H1 (cell line): ENCODE measurements at regions not wholly inside any gene's neighbourhood (a gene's known extent, or its start where the extent isn't known, plus 50 kb on each side); places are given as distances from the start of the nearest gene placed in this dataset.

Experiments used
- CTCF ChIA-PET: fragments of 300-600 bp; sonication (Branson Sonifier 250); formaldehyde crosslinking; loops from one replicate; lab custom pipeline; 2021; ENCODE audit not compliant: partially characterized antibody; lab: Charles Lee
- POLR2A ChIA-PET: fragments of 300-600 bp; sonication (Branson Sonifier 250); formaldehyde crosslinking; loops from one replicate; lab custom pipeline; 2021; ENCODE audit warnings: inconsistent platforms; ENCODE audit not compliant: partially characterized antibody; lab: Charles Lee
- DNase-seq, 2 experiments: peaks; one replicate each; pipeline versions ENCODE4 v3.0.0 to v3.0.0-alpha.2; 2010 to 2022; ENCODE audit warnings: low spot score in 2 of 2, low read depth in 1 of 2, mixed read lengths in 1 of 2
- FAIRE-seq: peaks from 2 replicates; lab custom pipeline; 2011; peaks lifted over from hg19 to GRCh38; lab: Jason Lieb, UNC
- H2AFZ ChIP-seq: 2 replicates; pipeline ENCODE4 v1.8.1; 2012; ENCODE audit warnings: low read length, inconsistent platforms
- H2AK5ac ChIP-seq: 2 replicates; pipeline ENCODE4 v1.6.1; 2013; ENCODE audit warnings: low read depth, low read length
- H2BK120ac ChIP-seq: replicated peaks from 2 replicates; pipeline ENCODE3; 2013; ENCODE audit warnings: low read depth, low read length, inconsistent platforms
- H2BK12ac ChIP-seq: 2 replicates; pipeline ENCODE4 v1.6.1; 2013; ENCODE audit warnings: low read depth, low read length
- H2BK15ac ChIP-seq: 2 replicates; pipeline ENCODE4 v1.6.1; 2013; ENCODE audit warnings: low read length
- H2BK20ac ChIP-seq: 2 replicates; pipeline ENCODE4 v1.6.1; 2013; ENCODE audit warnings: low read length
- H2BK5ac ChIP-seq: 2 replicates; pipeline ENCODE4 v1.6.1; 2013; ENCODE audit warnings: low read depth, low read length
- H3K14ac ChIP-seq: 2 replicates; pipeline ENCODE4 v1.6.1; 2013; ENCODE audit warnings: inconsistent platforms; ENCODE audit not compliant: insufficient read length
- H3K18ac ChIP-seq: 2 replicates; pipeline ENCODE4 v1.6.1; 2013; ENCODE audit warnings: low read length; ENCODE audit errors: extremely low read depth
- H3K23ac ChIP-seq: 2 replicates; pipeline ENCODE4 v1.6.1; 2013; ENCODE audit warnings: inconsistent platforms; ENCODE audit not compliant: insufficient read length
- H3K23me2 ChIP-seq: 2 replicates; pipeline ENCODE4 v1.6.1; 2013; ENCODE audit warnings: low read depth, low read length
- H3K27ac ChIP-seq: 2 replicates; pipeline ENCODE4 v1.6.1; 2011; ENCODE audit warnings: low read depth, low read length, inconsistent platforms
- H3K27me3 ChIP-seq, 4 experiments: replicated peaks in 1 of 4; 1 replicate in 1 of 4; 2 replicates in 3 of 4; pipeline versions ENCODE4 v1.6.1 to v1.8.1; 2011 to 2013; ENCODE audit warnings: low read length in 3 of 4, mild to moderate bottlenecking in 3 of 4, inconsistent platforms in 2 of 4, mixed read lengths in 2 of 4, moderate library complexity in 1 of 4; ENCODE audit not compliant: control insufficient read depth in 3 of 4, insufficient read depth in 3 of 4; ENCODE audit errors: extremely low read depth in 1 of 4
- H3K36me3 ChIP-seq, 4 experiments: 2 replicates each; pipeline versions ENCODE4 v1.6.1 to v1.8.1; 2011 to 2013; ENCODE audit warnings: mild to moderate bottlenecking in 4 of 4, low read length in 3 of 4, moderate library complexity in 2 of 4, control low read depth in 1 of 4, inconsistent platforms in 1 of 4; ENCODE audit not compliant: insufficient read depth in 4 of 4, control insufficient read depth in 2 of 4
- H3K4ac ChIP-seq: replicated peaks from 2 replicates; pipeline ENCODE3; 2013; ENCODE audit warnings: low read length, low read depth, mixed read lengths, inconsistent platforms; ENCODE audit not compliant: insufficient read length
- H3K4me1 ChIP-seq, 4 experiments: replicated peaks in 1 of 4; 1 replicate in 1 of 4; 2 replicates in 3 of 4; pipeline versions ENCODE4 v1.6.1 to v1.8.1; 2011 to 2013; ENCODE audit warnings: low read length in 3 of 4, inconsistent platforms in 2 of 4, mixed read lengths in 1 of 4; ENCODE audit not compliant: insufficient read depth in 4 of 4, control insufficient read depth in 3 of 4
- H3K4me2 ChIP-seq, 2 experiments: 2 replicates each; pipeline versions ENCODE4 v1.6.1 to v1.8.1; 2011 to 2013; ENCODE audit warnings: low read depth in 2 of 2, low read length in 2 of 2, control low read depth in 1 of 2, inconsistent platforms in 1 of 2, mild to moderate bottlenecking in 1 of 2; ENCODE audit not compliant: insufficient read depth in 1 of 2
- H3K4me3 ChIP-seq, 4 experiments: fragments of 200-600, 300-600 bp in 1 of 4; sonication (generic), shearing (Covaris generic), sonication (Bioruptor Twin) in 1 of 4; 2 replicates each; pipeline versions ENCODE4 v1.5.1 to v1.8.1; 2011 to 2016; ENCODE audit warnings: low read length in 4 of 4, low read depth in 3 of 4, control low read depth in 2 of 4, inconsistent platforms in 2 of 4, mild to moderate bottlenecking in 2 of 4, mixed read lengths in 1 of 4, moderate library complexity in 1 of 4; ENCODE audit not compliant: insufficient read depth in 2 of 4; ENCODE audit errors: extremely low read depth in 1 of 4
- H3K56ac ChIP-seq: replicated peaks from 2 replicates; pipeline ENCODE3; 2013; ENCODE audit warnings: low read depth, mild to moderate bottlenecking, mixed read lengths, low read length, inconsistent platforms; ENCODE audit not compliant: insufficient read length
- H3K79me1 ChIP-seq: 2 replicates; pipeline ENCODE4 v1.6.1; 2013; ENCODE audit warnings: low read depth, low read length, control low read depth
- H3K79me2 ChIP-seq, 2 experiments: 2 replicates each; pipeline versions ENCODE4 v1.6.1 to v1.8.1; 2012 to 2013; ENCODE audit warnings: low read length in 2 of 2, mild to moderate bottlenecking in 2 of 2, inconsistent platforms in 1 of 2; ENCODE audit not compliant: insufficient read depth in 2 of 2, control insufficient read depth in 1 of 2
- H3K9ac ChIP-seq, 4 experiments: replicated peaks in 1 of 4; 1 replicate in 1 of 4; 2 replicates in 3 of 4; pipeline versions ENCODE4 v1.6.1 to v1.8.1; 2011 to 2013; ENCODE audit warnings: low read depth in 3 of 4, low read length in 3 of 4, control low read depth in 2 of 4, mild to moderate bottlenecking in 2 of 4, moderate library complexity in 2 of 4, inconsistent platforms in 1 of 4; ENCODE audit errors: extremely low read depth in 1 of 4
- H3K9me3 ChIP-seq, 2 experiments: 2 replicates each; pipeline versions ENCODE4 v1.6.1 to v1.8.1; 2012 to 2013; ENCODE audit warnings: mild to moderate bottlenecking in 2 of 2, moderate library complexity in 2 of 2, control low read depth in 1 of 2, inconsistent platforms in 1 of 2, low read depth in 1 of 2, low read length in 1 of 2, mixed read lengths in 1 of 2; ENCODE audit not compliant: insufficient read depth in 2 of 2
- H4K20me1 ChIP-seq, 2 experiments: replicated peaks in 1 of 2; 2 replicates each; pipeline versions ENCODE3 to v1.8.1; 2011 to 2013; ENCODE audit warnings: inconsistent platforms in 2 of 2, low read length in 2 of 2, mild to moderate bottlenecking in 1 of 2; ENCODE audit not compliant: insufficient read depth in 2 of 2, control insufficient read depth in 1 of 2
- H4K5ac ChIP-seq: 2 replicates; pipeline ENCODE4 v1.6.1; 2013; ENCODE audit warnings: low read length, low read depth, mixed read lengths, inconsistent platforms; ENCODE audit not compliant: insufficient read length
- H4K8ac ChIP-seq: 2 replicates; pipeline ENCODE4 v1.8.0; 2013; ENCODE audit warnings: mild to moderate bottlenecking, moderate library complexity, low read length, inconsistent platforms; ENCODE audit not compliant: insufficient read depth; ENCODE audit errors: extremely low read depth
- H4K91ac ChIP-seq: replicated peaks from 2 replicates; pipeline ENCODE3; 2013; ENCODE audit warnings: low read length, mixed read lengths, inconsistent platforms; ENCODE audit not compliant: insufficient read length
- ATF2 ChIP-seq: IDR thresholded peaks from 2 replicates; pipeline ENCODE4 v1.6.1; 2012; ENCODE audit warnings: low read length, inconsistent platforms
- EP300 ChIP-seq, 2 experiments: IDR thresholded peaks; 1 replicate in 1 of 2; 2 replicates in 1 of 2; pipeline ENCODE4 v1.6.1; 2011 to 2012; ENCODE audit warnings: low read depth in 2 of 2, low read length in 2 of 2, mild to moderate bottlenecking in 2 of 2, borderline replicate concordance in 1 of 2, inconsistent platforms in 1 of 2, moderate library complexity in 1 of 2
- JUN ChIP-seq: IDR thresholded peaks from 2 replicates; pipeline ENCODE4 v1.6.1; 2011; ENCODE audit warnings: low read depth, mild to moderate bottlenecking, improper control_type of control experiment, low read length
- KDM5A ChIP-seq: fragments of 200-600 bp; IDR thresholded peaks from 2 replicates; pipeline ENCODE4 v1.7.1; 2012; ENCODE audit warnings: mild to moderate bottlenecking, low read length, inconsistent platforms, mixed read lengths
- MAFK ChIP-seq: IDR thresholded peaks from 2 replicates; pipeline ENCODE4 v1.6.1; 2012; ENCODE audit warnings: low read depth, mild to moderate bottlenecking, improper control_type of control experiment, low read length
- TBP ChIP-seq: IDR thresholded peaks from 2 replicates; pipeline ENCODE4 v1.6.1; 2011; ENCODE audit warnings: low read depth, low read length, improper control_type of control experiment
- WGBS, 2 experiments: shearing (Covaris generic) in 1 of 2; methylation state at CpG; one replicate each; pipeline versions ENCODE4 v1.1.6 to v1.1.7; 2013 to 2015; ENCODE audit warnings: low lambda C conversion rate in 2 of 2, mixed read lengths in 2 of 2, inconsistent platforms in 1 of 2, low coverage in 1 of 2, missing lambda C conversion rate in 1 of 2; ENCODE audit not compliant: insufficient replicate concordance in 2 of 2, insufficient coverage in 1 of 2, insufficient read length in 1 of 2; ENCODE audit errors: extremely low coverage in 1 of 2, missing lambda C conversion rate in 1 of 2; 5-methylcytosine and 5-hydroxymethylcytosine counted together
- TF ChIP-seq, protein P1 (sequence below): IDR thresholded peaks from 2 replicates; pipeline ENCODE4 v1.6.1; 2011; ENCODE audit warnings: low read length, improper control_type of control experiment
- TF ChIP-seq, protein P2 (sequence below): IDR thresholded peaks from 2 replicates; pipeline ENCODE4 v1.6.1; 2011; ENCODE audit warnings: low read depth, mild to moderate bottlenecking, low read length; ENCODE audit not compliant: insufficient read depth

DNA sequence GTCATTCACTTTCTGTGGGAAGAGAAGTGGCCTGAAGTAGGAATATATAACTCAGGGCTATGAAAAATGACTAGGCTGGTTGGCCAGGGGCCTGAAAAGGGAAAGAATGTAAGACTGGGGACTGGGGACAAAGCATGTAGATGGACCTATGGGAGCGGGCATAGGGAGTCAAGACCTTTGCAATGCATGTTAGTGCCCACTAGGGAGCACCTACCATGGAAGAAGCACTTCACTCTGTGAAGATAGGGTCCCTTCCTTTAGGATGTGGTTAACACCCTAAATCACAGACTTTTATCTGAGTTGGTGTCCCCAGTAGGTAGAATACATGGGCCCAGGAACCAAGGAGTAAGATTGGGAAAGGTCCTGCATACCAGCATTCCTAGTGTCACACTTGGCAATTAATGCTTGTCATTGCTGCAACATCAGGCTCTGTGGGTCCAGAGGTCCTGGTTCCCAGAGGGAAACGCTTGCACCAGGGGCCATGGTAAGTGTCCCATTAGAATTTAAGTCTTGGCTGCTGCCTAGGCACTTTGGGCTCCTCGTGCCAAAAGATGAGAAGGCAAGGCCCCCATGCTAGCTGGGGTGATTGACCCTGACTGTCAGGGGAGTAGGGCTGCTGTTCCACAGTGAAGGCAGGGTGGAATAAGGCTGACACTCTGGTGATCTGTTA, 79.6 kb downstream of the CRYGS start:
- no peaks in the 10 kb centered on the region for H4K20me1 ChIP-seq
- H2BK15ac ChIP-seq: no peak overlapping the region
- H2AK5ac ChIP-seq: no peak overlapping the region
- no peaks in the 10 kb centered on the region for H3K79me1 ChIP-seq
- H4K8ac ChIP-seq: no peak overlapping the region
- no peak overlapping the region for H3K18ac ChIP-seq
- no peak overlapping the region for H3K14ac ChIP-seq
- H3K4me1 ChIP-seq: no peaks in the 10 kb centered on the region
- peak in 1 of 2 experiments; percentile 44 for DNase-seq
- H3K4me2 ChIP-seq: no peak overlapping the region
- H3K56ac ChIP-seq: no peak overlapping the region
- H2BK5ac ChIP-seq: no peak overlapping the region
- H2BK20ac ChIP-seq: no peak overlapping the region
- no peaks in the 10 kb centered on the region for H3K23me2 ChIP-seq
- H2AFZ ChIP-seq: no peak overlapping the region
- H2BK120ac ChIP-seq: no peak overlapping the region
- H3K36me3 ChIP-seq: no peaks in the 10 kb centered on the region
- no peak overlapping the region for H4K91ac ChIP-seq
- WGBS, 2 experiments: 84% methylated on average over 3 of the region's 3 CpGs; no CpG with 5 or more reads in 1 of the 2 experiments
- no peak overlapping the region for H3K27ac ChIP-seq
- H4K5ac ChIP-seq: no peak overlapping the region
- H3K4ac ChIP-seq: no peak overlapping the region
- CTCF ChIA-PET: interaction anchor here (0.6 to 2.0 kb wide), 15 partner anchors 8 to 209 kb away, joined by 3 to 11 read pairs (median 5); no protein-coding TSS in a partner anchor
- H3K27me3 ChIP-seq: no peaks in the 10 kb centered on the region
- H3K9me3 ChIP-seq: no peaks in the 10 kb centered on the region
- POLR2A ChIA-PET: no interaction called here
- no peak overlapping the region for H2BK12ac ChIP-seq
- H3K23ac ChIP-seq: no peak overlapping the region
- no peak overlapping the region for H3K4me3 ChIP-seq
- FAIRE-seq: peak; percentile 57
- H3K9ac ChIP-seq: no peak overlapping the region
- no peaks in the 10 kb centered on the region for H3K79me2 ChIP-seq
- TF ChIP-seq EP300 (IDR thresholded peaks at IDR 0.05; ENCODE audit: borderline replicate concordance in 1 of 2, low read depth in 2 of 2, low read length in 2 of 2) (no peak), ATF2 (no peak), KDM5A (no peak), MAFK (no peak), TBP (no peak), JUN (no peak)
- TF ChIP-seq, protein P1, sequence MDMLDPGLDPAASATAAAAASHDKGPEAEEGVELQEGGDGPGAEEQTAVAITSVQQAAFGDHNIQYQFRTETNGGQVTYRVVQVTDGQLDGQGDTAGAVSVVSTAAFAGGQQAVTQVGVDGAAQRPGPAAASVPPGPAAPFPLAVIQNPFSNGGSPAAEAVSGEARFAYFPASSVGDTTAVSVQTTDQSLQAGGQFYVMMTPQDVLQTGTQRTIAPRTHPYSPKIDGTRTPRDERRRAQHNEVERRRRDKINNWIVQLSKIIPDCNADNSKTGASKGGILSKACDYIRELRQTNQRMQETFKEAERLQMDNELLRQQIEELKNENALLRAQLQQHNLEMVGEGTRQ: no peak
- TF ChIP-seq, protein P2, sequence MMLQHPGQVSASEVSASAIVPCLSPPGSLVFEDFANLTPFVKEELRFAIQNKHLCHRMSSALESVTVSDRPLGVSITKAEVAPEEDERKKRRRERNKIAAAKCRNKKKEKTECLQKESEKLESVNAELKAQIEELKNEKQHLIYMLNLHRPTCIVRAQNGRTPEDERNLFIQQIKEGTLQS: no peak
